ENCODE measurements at regions not wholly inside any gene's neighbourhood (a gene's known extent, or its start where the extent isn't known, plus 50 kb on each side); places are given as distances from the start of the nearest gene placed in this dataset.

GRCh38 chr18:71951001-71951400 is 593.1 kb downstream of the CBLN2 start:
- no peak for TF ChIP-seq CTCF (conservative IDR thresholded peaks at IDR 0.05 in 1 of 2, IDR thresholded peaks at IDR 0.05 in 1 of 2; ENCODE audit: extremely low read depth in 1 of 2, insufficient read depth in 1 of 2, low read depth in 1 of 2, low read length in 2 of 2)
- no peak for TF ChIP-seq EZH2 (IDR thresholded peaks at IDR 0.05; ENCODE audit: borderline replicate concordance, low read length)

Data from mammary epithelial cell (primary cell).